ENCODE measurements at regions not wholly inside any gene's neighbourhood (a gene's known extent, or its start where the extent isn't known, plus 50 kb on each side); places are given as distances from the start of the nearest gene placed in this dataset.

DNA sequence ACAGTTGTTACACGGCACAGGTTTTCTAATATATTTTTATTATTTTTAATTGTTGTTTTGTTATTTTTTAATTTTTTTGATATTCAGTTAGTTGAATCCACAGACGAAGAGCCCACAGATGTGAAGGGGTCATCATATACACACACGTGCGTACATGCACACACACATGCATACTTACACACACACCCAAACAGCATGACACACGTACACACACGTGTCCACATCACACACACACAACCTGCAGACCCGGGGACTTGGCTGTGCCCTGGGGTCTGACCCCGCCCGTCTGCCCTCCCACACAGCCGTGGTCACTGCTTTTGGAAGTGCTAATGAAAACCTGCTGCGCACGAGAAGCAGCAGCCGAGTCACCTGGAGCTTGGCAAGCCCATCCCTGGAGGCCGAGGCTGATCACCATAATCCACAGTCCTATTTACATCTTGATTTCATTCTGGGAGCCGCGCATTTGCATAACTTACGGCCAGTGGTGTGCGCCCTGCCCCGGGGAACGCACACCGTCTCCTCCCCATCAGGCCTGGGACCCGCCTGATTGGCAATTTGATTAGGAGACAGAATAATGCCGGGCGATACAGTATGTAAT is 110.3 kb downstream of the BRD1 start:
- no peak overlapping the region for H3K27ac ChIP-seq (ENCODE audit: low read length)

DNA sequence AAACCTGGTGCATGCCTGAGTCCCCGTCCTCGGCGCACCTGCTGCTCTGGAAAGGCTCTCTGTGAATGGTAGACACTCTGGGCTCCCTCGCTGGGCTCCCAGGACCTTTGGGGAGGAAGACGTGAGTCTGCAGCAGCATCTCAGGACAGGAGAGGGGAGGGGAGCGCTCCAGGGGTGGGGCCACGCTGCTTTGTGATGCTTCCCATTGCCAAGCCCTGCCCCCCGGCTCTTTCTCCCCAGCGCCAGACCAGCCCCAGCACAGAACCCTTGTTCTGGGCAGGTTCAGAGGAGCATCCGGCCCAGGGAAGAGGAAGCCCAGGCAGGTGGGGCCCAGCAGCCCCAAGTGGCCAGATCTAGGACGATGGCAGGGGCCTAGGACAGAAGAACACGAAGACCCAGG is 111.2 kb downstream of the BRD1 start:
- Histone ChIP-seq H3K4me1 (ENCODE audit: control insufficient read depth, insufficient read depth, low read length) (no peaks in the 10 kb centered on the region), H3K4me3 (ENCODE audit: low read length) (no peak overlapping the region), H3K9me3 (ENCODE audit: control insufficient read depth, insufficient read depth, low read length) (no peaks in the 10 kb centered on the region), H3K27ac (ENCODE audit: low read length) (no peak overlapping the region), H3K27me3 (ENCODE audit: control insufficient read depth, insufficient read depth, low read length) (no peaks in the 10 kb centered on the region), H3K36me3 (ENCODE audit: control insufficient read depth, insufficient read depth, low read length) (no peaks in the 10 kb centered on the region)
- intact Hi-C loops (cut with micrococcal nuclease) = no loop called here
- H3K27me3 Mint-ChIP-seq (ENCODE audit: low read depth in 2 of 2) = peaks cover 5 to 11% of the 10 kb centered on the region in 2 donors
- no peak overlapping the region for H3K4me3 Mint-ChIP-seq
- no peaks in the 10 kb centered on the region for H3K4me1 Mint-ChIP-seq
- H3K9me3 Mint-ChIP-seq = no peaks in the 10 kb centered on the region
- H3K27ac Mint-ChIP-seq = no peak overlapping the region
- no peaks in the 10 kb centered on the region for H3K36me3 Mint-ChIP-seq
- no peak for ATAC-seq
- TF ChIP-seq, protein P1, sequence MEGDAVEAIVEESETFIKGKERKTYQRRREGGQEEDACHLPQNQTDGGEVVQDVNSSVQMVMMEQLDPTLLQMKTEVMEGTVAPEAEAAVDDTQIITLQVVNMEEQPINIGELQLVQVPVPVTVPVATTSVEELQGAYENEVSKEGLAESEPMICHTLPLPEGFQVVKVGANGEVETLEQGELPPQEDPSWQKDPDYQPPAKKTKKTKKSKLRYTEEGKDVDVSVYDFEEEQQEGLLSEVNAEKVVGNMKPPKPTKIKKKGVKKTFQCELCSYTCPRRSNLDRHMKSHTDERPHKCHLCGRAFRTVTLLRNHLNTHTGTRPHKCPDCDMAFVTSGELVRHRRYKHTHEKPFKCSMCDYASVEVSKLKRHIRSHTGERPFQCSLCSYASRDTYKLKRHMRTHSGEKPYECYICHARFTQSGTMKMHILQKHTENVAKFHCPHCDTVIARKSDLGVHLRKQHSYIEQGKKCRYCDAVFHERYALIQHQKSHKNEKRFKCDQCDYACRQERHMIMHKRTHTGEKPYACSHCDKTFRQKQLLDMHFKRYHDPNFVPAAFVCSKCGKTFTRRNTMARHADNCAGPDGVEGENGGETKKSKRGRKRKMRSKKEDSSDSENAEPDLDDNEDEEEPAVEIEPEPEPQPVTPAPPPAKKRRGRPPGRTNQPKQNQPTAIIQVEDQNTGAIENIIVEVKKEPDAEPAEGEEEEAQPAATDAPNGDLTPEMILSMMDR (IDR thresholded peaks at IDR 0.05) = no peak
- 76% methylated on average over 12 of the region's 12 CpGs for WGBS (ENCODE audit: insufficient coverage)
- DNase-seq = no peak

More for the DNA sequence above, 110.3 kb downstream of the BRD1 start:
- 92% methylated on average over 23 of the region's 24 CpGs for WGBS (ENCODE audit: insufficient coverage)
- TF ChIP-seq, protein P1 (IDR thresholded peaks at IDR 0.05) = no peak
- no peak overlapping the region for H3K4me3 Mint-ChIP-seq
- no peaks in the 10 kb centered on the region for H3K4me1 ChIP-seq (ENCODE audit: control insufficient read depth, insufficient read depth, low read length)
- H3K27me3 ChIP-seq (ENCODE audit: control insufficient read depth, insufficient read depth, low read length) = no peaks in the 10 kb centered on the region
- H3K4me1 Mint-ChIP-seq = no peaks in the 10 kb centered on the region
- peaks cover 3 to 6% of the 10 kb centered on the region in 2 donors for H3K27me3 Mint-ChIP-seq (ENCODE audit: low read depth in 2 of 2)
- H3K36me3 ChIP-seq (ENCODE audit: control insufficient read depth, insufficient read depth, low read length) = no peaks in the 10 kb centered on the region
- H3K27ac Mint-ChIP-seq = no peak overlapping the region
- H3K9me3 Mint-ChIP-seq = no peaks in the 10 kb centered on the region
- no peaks in the 10 kb centered on the region for H3K36me3 Mint-ChIP-seq
- intact Hi-C loops (cut with micrococcal nuclease) = no loop called here
- no peak overlapping the region for H3K4me3 ChIP-seq (ENCODE audit: low read length)
- no peaks in the 10 kb centered on the region for H3K9me3 ChIP-seq (ENCODE audit: control insufficient read depth, insufficient read depth, low read length)
- ATAC-seq (no peak), DNase-seq (no peak)

DNA sequence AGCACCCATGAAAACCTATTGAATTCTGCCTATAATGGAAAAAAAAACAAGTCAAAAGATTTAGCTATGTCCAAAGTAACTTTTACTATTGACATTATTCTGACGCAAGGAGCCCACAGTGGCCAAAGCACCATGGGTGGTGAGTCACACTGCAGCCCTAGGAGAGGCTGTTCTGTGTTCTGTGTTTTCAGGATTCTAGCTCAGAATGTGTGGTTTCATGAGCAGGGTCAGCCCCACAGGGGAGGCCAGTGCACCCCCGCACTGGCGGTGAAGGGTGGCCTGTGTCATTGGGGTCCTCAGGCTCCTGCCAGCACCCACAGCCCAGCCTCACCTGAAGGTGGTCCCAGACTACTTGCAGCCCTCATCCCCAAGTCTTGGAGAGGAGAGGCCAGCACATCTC is 112.2 kb downstream of the BRD1 start:
- Histone ChIP-seq H3K4me3 (ENCODE audit: low read length) (no peak overlapping the region), H3K4me1 (ENCODE audit: control insufficient read depth, insufficient read depth, low read length) (no peaks in the 10 kb centered on the region), H3K27me3 (ENCODE audit: control insufficient read depth, insufficient read depth, low read length) (no peaks in the 10 kb centered on the region), H3K36me3 (ENCODE audit: control insufficient read depth, insufficient read depth, low read length) (no peaks in the 10 kb centered on the region), H3K27ac (ENCODE audit: low read length) (no peak overlapping the region), H3K9me3 (ENCODE audit: control insufficient read depth, insufficient read depth, low read length) (peaks cover 3% of the 10 kb centered on the region)
- Mint-ChIP-seq H3K36me3 (no peaks in the 10 kb centered on the region), H3K27me3 (ENCODE audit: low read depth in 2 of 2) (peaks cover 15 to 19% of the 10 kb centered on the region in 2 donors), H3K4me1 (no peaks in the 10 kb centered on the region), H3K4me3 (no peak overlapping the region), H3K27ac (no peak overlapping the region), H3K9me3 (no peaks in the 10 kb centered on the region)
- 91% methylated on average over 3 of the region's 3 CpGs for WGBS (ENCODE audit: insufficient coverage)
- no peak for DNase-seq
- no peak for ATAC-seq
- intact Hi-C loops (cut with micrococcal nuclease) = no loop called here
- TF ChIP-seq, protein P1 (IDR thresholded peaks at IDR 0.05) = no peak

DNA sequence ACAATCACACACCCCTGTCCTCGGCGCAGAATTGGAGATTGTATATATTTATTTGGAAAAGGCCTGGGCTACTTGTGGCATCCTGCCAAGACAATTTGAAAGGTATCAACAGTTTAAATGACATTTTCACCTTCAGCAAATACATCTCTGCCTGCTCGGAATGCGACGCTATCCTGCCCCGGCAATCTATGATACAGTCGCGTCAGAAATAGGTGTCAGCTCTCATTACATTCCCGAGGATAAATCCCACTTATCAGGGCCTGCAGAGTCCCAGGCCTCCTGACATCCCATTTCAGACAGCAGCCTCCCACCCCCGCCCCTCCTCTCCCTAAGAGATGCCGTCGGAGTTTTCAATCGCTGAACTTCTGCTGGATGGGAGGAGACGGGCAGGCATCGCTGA is 114.7 kb downstream of the BRD1 start:
- Mint-ChIP-seq H3K9me3 (no peaks in the 10 kb centered on the region), H3K4me3 (no peak overlapping the region), H3K27me3 (ENCODE audit: low read depth in 2 of 2) (peaks cover 23 to 42% of the 10 kb centered on the region in 2 donors), H3K4me1 (no peaks in the 10 kb centered on the region), H3K27ac (no peak overlapping the region), H3K36me3 (no peaks in the 10 kb centered on the region)
- Histone ChIP-seq H3K27ac (ENCODE audit: low read length) (no peak overlapping the region), H3K4me1 (ENCODE audit: control insufficient read depth, insufficient read depth, low read length) (no peaks in the 10 kb centered on the region), H3K9me3 (ENCODE audit: control insufficient read depth, insufficient read depth, low read length) (peaks cover 7% of the 10 kb centered on the region), H3K36me3 (ENCODE audit: control insufficient read depth, insufficient read depth, low read length) (no peaks in the 10 kb centered on the region), H3K4me3 (ENCODE audit: low read length) (no peak overlapping the region), H3K27me3 (ENCODE audit: control insufficient read depth, insufficient read depth, low read length) (no peaks in the 10 kb centered on the region)
- TF ChIP-seq, protein P1 (IDR thresholded peaks at IDR 0.05) = no peak
- ATAC-seq (no peak), DNase-seq (no peak)
- intact Hi-C loops (cut with micrococcal nuclease) = no loop called here
- WGBS (ENCODE audit: insufficient coverage) = 89% methylated on average over 12 of the region's 15 CpGs
